ENCODE measurements at regions not wholly inside any gene's neighbourhood (a gene's known extent, or its start where the extent isn't known, plus 50 kb on each side); places are given as distances from the start of the nearest gene placed in this dataset.
"Not testable (repeated sequence)": the region's sequence is repeated elsewhere in the genome, so short reads cannot be mapped to it uniquely, and the experiment has no call there.

DNA sequence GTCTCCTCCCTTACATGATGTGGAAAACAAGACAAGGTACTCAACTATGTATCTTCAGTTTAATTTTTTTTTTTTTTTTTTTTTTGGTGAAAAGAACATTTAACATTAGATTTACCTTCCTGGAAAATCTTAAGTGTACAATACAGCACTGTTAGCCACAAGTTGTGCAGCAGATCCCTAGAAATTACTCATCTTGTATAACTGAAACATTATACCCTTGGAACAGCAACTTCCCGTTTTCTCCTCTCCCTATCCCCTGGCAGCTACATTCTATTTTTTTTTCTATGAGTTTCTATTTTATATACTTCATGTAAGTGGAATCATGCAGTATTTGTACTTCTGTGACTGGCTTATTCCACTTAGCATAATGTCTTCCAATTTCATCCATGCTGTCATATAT lies 421.9 kb upstream of the FTMT start:
- no peaks in the 10 kb centered on the region for H4K20me1 ChIP-seq (ENCODE audit: insufficient read depth, low read length)
- no peaks in the 10 kb centered on the region for H3K79me2 ChIP-seq (ENCODE audit: insufficient read depth, low read length)
- DNase-seq (no peak), ATAC-seq (ENCODE audit: insufficient read depth, low read depth) (no peak)
- no peak overlapping the region for H3K27ac ChIP-seq (ENCODE audit: low read length)
- H3K36me3 ChIP-seq (ENCODE audit: insufficient read depth, low read length): no peaks in the 10 kb centered on the region
- H3K4me3 ChIP-seq (ENCODE audit: low read depth in 1 of 2, low read length in 2 of 2): no peak overlapping the region
- H3K4me1 ChIP-seq (ENCODE audit: insufficient read depth, low read length): no peaks in the 10 kb centered on the region
- H3K27me3 ChIP-seq (ENCODE audit: insufficient read depth, low read length, poor library complexity): no peaks in the 10 kb centered on the region
- TF ChIP-seq EZH2 (IDR thresholded peaks at IDR 0.05; ENCODE audit: borderline replicate concordance, low read depth, low read length, severe bottlenecking) (no peak), CTCF (IDR thresholded peaks at IDR 0.05; ENCODE audit: borderline replicate concordance, extremely low read depth, low read length, poor library complexity, severe bottlenecking) (no peak)
- no peak overlapping the region for H2AFZ ChIP-seq (ENCODE audit: low read depth, low read length)
- H3K9ac ChIP-seq (ENCODE audit: low read depth, low read length): no peak overlapping the region
- H3K9me3 ChIP-seq (ENCODE audit: insufficient read depth, low read length, severe bottlenecking): peaks cover 3% of the 10 kb centered on the region
- no peak overlapping the region for H3K4me2 ChIP-seq (ENCODE audit: insufficient read depth, low read length)

GRCh38 chr5:121430538-121430937 lies 421.1 kb upstream of the FTMT start:
- H3K4me1 ChIP-seq (ENCODE audit: insufficient read depth, low read length): no peaks in the 10 kb centered on the region
- no peaks in the 10 kb centered on the region for H3K36me3 ChIP-seq (ENCODE audit: insufficient read depth, low read length)
- no peak overlapping the region for H2AFZ ChIP-seq (ENCODE audit: low read depth, low read length)
- no peak for TF ChIP-seq EZH2 (IDR thresholded peaks at IDR 0.05; ENCODE audit: borderline replicate concordance, low read depth, low read length, severe bottlenecking)
- no peak for TF ChIP-seq CTCF (IDR thresholded peaks at IDR 0.05; ENCODE audit: borderline replicate concordance, extremely low read depth, low read length, poor library complexity, severe bottlenecking)
- ATAC-seq (ENCODE audit: insufficient read depth, low read depth): no peak
- peaks cover 3% of the 10 kb centered on the region for H3K9me3 ChIP-seq (ENCODE audit: insufficient read depth, low read length, severe bottlenecking)
- H4K20me1 ChIP-seq (ENCODE audit: insufficient read depth, low read length): no peaks in the 10 kb centered on the region
- no peaks in the 10 kb centered on the region for H3K79me2 ChIP-seq (ENCODE audit: insufficient read depth, low read length)
- H3K9ac ChIP-seq (ENCODE audit: low read depth, low read length): no peak overlapping the region
- H3K27me3 ChIP-seq (ENCODE audit: insufficient read depth, low read length, poor library complexity): no peaks in the 10 kb centered on the region
- no peak overlapping the region for H3K27ac ChIP-seq (ENCODE audit: low read length)
- no peak overlapping the region for H3K4me2 ChIP-seq (ENCODE audit: insufficient read depth, low read length)
- H3K4me3 ChIP-seq (ENCODE audit: low read depth in 1 of 2, low read length in 2 of 2): no peak overlapping the region
- no peak for DNase-seq

DNA sequence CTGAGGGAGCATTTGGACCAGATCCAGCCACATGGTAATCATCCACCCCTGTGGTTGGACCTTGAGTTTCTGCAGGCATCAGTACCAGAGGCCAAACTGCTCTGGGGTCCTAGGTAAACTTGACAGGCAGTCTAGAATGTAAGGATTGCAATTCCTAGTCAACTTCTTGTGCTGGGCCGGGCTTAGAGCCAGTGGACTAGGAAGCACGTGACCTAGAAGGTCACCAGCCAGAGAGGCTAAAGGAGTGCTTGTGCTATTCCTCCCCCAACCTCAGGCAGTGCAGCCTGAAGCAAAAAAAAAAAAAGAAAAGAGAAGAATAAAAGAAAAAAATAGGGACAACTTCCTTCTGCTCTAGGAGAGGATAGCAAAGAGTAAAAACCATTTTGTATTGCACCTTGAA lies 406.2 kb upstream of the FTMT start:
- H4K20me1 ChIP-seq (ENCODE audit: insufficient read depth, low read length): no peaks in the 10 kb centered on the region
- TF ChIP-seq CTCF (IDR thresholded peaks at IDR 0.05; ENCODE audit: borderline replicate concordance, extremely low read depth, low read length, poor library complexity, severe bottlenecking) (no peak), EZH2 (IDR thresholded peaks at IDR 0.05; ENCODE audit: borderline replicate concordance, low read depth, low read length, severe bottlenecking) (no peak)
- ATAC-seq (ENCODE audit: insufficient read depth, low read depth): no peak
- H3K4me2 ChIP-seq (ENCODE audit: insufficient read depth, low read length): no peak overlapping the region
- H3K9me3 ChIP-seq (ENCODE audit: insufficient read depth, low read length, severe bottlenecking): peaks cover 6% of the 10 kb centered on the region
- no peaks in the 10 kb centered on the region for H3K27me3 ChIP-seq (ENCODE audit: insufficient read depth, low read length, poor library complexity)
- H3K36me3 ChIP-seq (ENCODE audit: insufficient read depth, low read length): no peaks in the 10 kb centered on the region
- no peak overlapping the region for H3K9ac ChIP-seq (ENCODE audit: low read depth, low read length)
- no peak overlapping the region for H3K27ac ChIP-seq (ENCODE audit: low read length)
- peaks cover 21% of the 10 kb centered on the region for H3K4me1 ChIP-seq (ENCODE audit: insufficient read depth, low read length)
- DNase-seq: no peak
- no peak overlapping the region for H2AFZ ChIP-seq (ENCODE audit: low read depth, low read length)
- H3K4me3 ChIP-seq (ENCODE audit: low read depth in 1 of 2, low read length in 2 of 2): no peak overlapping the region
- H3K79me2 ChIP-seq (ENCODE audit: insufficient read depth, low read length): no peaks in the 10 kb centered on the region

DNA sequence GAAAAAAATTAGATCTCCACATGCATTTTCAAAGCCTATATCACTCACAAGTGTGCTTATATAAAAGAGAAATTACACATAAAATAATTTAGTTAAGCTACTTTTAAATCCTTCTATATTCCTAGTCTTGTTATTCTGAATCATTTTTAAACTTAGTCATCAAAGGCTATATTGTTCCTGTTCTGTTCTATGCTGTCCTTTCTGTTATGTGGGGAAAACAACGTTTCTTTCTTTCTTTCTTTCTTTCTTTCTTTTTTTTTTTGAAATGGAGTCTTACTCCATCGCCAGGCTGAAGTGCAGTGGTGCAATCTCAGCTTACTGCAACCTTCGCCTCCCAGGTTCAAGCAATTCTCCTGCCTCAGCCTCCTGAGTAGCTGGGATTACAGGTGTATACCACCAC lies 389.2 kb upstream of the FTMT start:
- Histone ChIP-seq H3K4me1 (ENCODE audit: insufficient read depth, low read length) (no peaks in the 10 kb centered on the region), H3K79me2 (ENCODE audit: insufficient read depth, low read length) (no peaks in the 10 kb centered on the region), H3K27me3 (ENCODE audit: insufficient read depth, low read length, poor library complexity) (no peaks in the 10 kb centered on the region), H3K4me2 (ENCODE audit: insufficient read depth, low read length) (no peak overlapping the region), H3K27ac (ENCODE audit: low read length) (no peak overlapping the region), H3K9me3 (ENCODE audit: insufficient read depth, low read length, severe bottlenecking) (no peaks in the 10 kb centered on the region), H3K36me3 (ENCODE audit: insufficient read depth, low read length) (no peaks in the 10 kb centered on the region), H3K9ac (ENCODE audit: low read depth, low read length) (no peak overlapping the region), H2AFZ (ENCODE audit: low read depth, low read length) (no peak overlapping the region), H4K20me1 (ENCODE audit: insufficient read depth, low read length) (no peaks in the 10 kb centered on the region), H3K4me3 (ENCODE audit: low read depth in 1 of 2, low read length in 2 of 2) (no peak overlapping the region)
- ATAC-seq (ENCODE audit: insufficient read depth, low read depth) (no peak), DNase-seq (no peak)
- TF ChIP-seq CTCF (IDR thresholded peaks at IDR 0.05; ENCODE audit: borderline replicate concordance, extremely low read depth, low read length, poor library complexity, severe bottlenecking): no peak
- TF ChIP-seq EZH2 (IDR thresholded peaks at IDR 0.05; ENCODE audit: borderline replicate concordance, low read depth, low read length, severe bottlenecking): no peak

DNA sequence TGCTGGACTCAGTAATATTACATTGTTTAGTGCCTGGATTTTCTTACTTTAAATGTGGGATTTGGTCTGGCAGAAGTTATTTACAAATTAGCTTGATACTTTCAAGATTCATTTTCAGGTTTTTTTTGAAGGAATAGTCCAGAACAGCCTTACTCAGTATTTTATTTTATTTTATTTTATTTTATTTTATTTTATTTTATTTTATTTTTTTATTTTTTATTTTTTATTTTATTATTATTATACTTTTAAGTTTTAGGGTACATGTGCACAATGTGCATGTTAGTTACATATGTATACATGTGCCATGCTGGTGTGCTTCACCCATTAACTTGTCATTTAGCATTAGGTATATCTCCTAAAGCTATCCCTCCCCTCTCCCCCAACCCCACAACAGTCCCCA lies 380.5 kb upstream of the FTMT start:
- not testable (repeated sequence) for H3K4me1 ChIP-seq (ENCODE audit: insufficient read depth, low read length); H3K9ac ChIP-seq (ENCODE audit: low read depth, low read length); H3K27me3 ChIP-seq (ENCODE audit: insufficient read depth, low read length, poor library complexity); H3K79me2 ChIP-seq (ENCODE audit: insufficient read depth, low read length); H3K36me3 ChIP-seq (ENCODE audit: insufficient read depth, low read length); H2AFZ ChIP-seq (ENCODE audit: low read depth, low read length); ATAC-seq (ENCODE audit: insufficient read depth, low read depth); H3K4me3 ChIP-seq (ENCODE audit: low read depth in 1 of 2, low read length in 2 of 2); H3K4me2 ChIP-seq (ENCODE audit: insufficient read depth, low read length); DNase-seq; H4K20me1 ChIP-seq (ENCODE audit: insufficient read depth, low read length); H3K9me3 ChIP-seq (ENCODE audit: insufficient read depth, low read length, severe bottlenecking); H3K27ac ChIP-seq (ENCODE audit: low read length)
